ENCODE measurements at regions not wholly inside any gene's neighbourhood (a gene's known extent, or its start where the extent isn't known, plus 50 kb on each side); places are given as distances from the start of the nearest gene placed in this dataset.

- Mint-ChIP-seq H3K27me3 (peaks cover 2% of the 10 kb centered on the region), H3K27ac (no peak overlapping the region), H3K4me3 (no peak overlapping the region), H3K9me3 (no peaks in the 10 kb centered on the region), H3K4me1 (no peaks in the 10 kb centered on the region), H3K36me3 (ENCODE audit: low read depth) (no peaks in the 10 kb centered on the region)
- no peak for DNase-seq
- ChIA-PET POLR2A (no interaction called here), CTCF (no interaction called here)
These were observed 136.2 kb downstream of the NAV1 start for GRCh38 chr1:201675143-201675542.

GRCh38 chr1:201676197-201676596 is 137.3 kb downstream of the NAV1 start:
- H3K4me1 Mint-ChIP-seq, result no peaks in the 10 kb centered on the region
- H3K9me3 Mint-ChIP-seq, result no peaks in the 10 kb centered on the region
- no peak overlapping the region for H3K27ac Mint-ChIP-seq
- POLR2A ChIA-PET, result no interaction called here
- DNase-seq, result no peak
- no peak overlapping the region for H3K4me3 Mint-ChIP-seq
- H3K27me3 Mint-ChIP-seq, result peaks cover 2% of the 10 kb centered on the region
- CTCF ChIA-PET, result no interaction called here
- no peaks in the 10 kb centered on the region for H3K36me3 Mint-ChIP-seq (ENCODE audit: low read depth)

DNA sequence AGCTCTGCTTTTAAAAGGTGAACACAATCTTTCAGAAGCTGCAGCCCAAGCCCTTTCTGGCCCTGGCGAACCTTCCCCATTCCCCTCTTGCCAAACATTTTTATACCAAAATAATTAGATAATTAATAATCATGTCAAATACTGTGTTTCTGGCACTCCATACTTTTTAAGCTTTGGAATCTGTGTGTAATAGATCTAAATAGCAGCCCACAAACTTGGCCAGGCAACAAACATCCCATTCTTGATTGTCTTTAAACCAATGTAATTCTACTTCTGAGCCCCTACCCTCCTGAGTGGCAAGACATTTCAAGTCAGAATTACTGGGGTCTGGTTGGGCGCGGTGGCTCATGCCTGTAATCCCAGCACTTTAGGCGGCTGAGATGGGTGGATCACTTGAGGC is 137.7 kb downstream of the NAV1 start:
- Mint-ChIP-seq H3K4me1 (no peaks in the 10 kb centered on the region), H3K27ac (no peak overlapping the region), H3K27me3 (peaks cover 2% of the 10 kb centered on the region), H3K36me3 (ENCODE audit: low read depth) (no peaks in the 10 kb centered on the region), H3K4me3 (no peak overlapping the region), H3K9me3 (no peaks in the 10 kb centered on the region)
- CTCF ChIA-PET, result no interaction called here
- no peak for DNase-seq
- POLR2A ChIA-PET, result no interaction called here

DNA sequence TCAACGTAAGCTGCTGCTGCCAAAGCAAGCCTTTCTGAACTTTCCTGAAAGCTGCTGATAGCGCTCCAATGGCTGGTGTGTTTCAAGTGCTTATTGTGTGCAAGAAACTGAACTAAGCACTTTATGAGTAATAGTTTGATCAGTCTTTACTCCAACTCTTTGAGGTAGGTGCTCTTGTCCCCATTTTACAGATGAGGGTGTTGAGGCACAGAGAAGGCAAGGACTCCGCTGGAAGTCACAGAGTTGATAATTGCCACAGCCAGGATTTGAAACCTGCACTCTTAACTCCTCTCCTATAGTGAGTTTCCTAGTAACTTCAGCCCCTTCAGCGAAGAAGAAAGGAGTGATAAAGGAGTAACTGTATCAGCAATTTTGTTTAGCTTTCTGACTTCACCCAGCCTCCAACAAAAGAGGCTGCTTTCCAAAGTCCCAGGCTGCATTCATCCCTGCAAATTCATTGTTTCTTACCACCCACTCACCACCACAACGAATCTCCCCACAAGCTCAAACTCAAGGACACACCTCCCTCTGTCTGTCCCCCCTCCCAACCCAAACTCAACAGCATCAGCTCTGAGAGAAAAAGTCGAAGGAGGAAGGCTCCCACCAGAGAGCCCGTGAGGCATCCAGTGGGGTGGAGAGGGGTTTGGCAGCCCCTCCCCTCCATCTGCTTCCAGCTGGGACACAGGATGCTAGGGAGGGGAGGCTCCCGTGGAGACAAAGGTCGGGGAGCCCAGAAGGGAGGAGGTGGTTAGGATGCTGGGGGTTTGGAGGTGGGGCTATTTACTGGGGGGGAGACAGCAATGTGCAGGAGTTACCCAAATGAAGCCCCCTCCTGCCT is 139.6 kb downstream of the NAV1 start:
- Mint-ChIP-seq H3K9me3 (no peaks in the 10 kb centered on the region), H3K27ac (no peak overlapping the region), H3K4me3 (no peak overlapping the region), H3K4me1 (no peaks in the 10 kb centered on the region), H3K27me3 (no peaks in the 10 kb centered on the region), H3K36me3 (ENCODE audit: low read depth) (no peaks in the 10 kb centered on the region)
- DNase-seq, result no peak
- ChIA-PET CTCF (no interaction called here), POLR2A (no interaction called here)

DNA sequence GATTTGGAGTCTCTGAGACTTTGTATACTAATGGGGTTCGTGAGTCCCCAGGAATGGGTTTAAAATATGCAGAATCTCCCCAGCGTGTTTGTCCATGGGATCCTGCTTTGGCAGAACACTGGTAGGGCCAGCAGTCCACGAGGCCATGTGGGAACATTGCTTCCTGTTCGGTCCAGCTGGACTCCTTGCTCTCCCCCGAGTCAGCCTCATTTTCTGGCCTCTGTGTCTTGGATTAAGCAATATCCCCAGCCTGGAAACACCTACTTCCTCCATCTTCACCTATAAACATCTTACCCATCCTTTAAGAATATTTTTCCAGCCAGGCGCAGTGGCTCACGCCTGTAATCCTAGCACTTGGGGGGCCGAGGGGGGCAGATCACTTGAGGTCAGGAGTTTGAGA is 142.4 kb downstream of the NAV1 start:
- ChIA-PET POLR2A (no interaction called here), CTCF (no interaction called here)
- Mint-ChIP-seq H3K4me1 (no peaks in the 10 kb centered on the region), H3K27ac (no peak overlapping the region), H3K27me3 (peaks cover 3% of the 10 kb centered on the region), H3K4me3 (no peak overlapping the region), H3K36me3 (ENCODE audit: low read depth) (no peaks in the 10 kb centered on the region), H3K9me3 (no peaks in the 10 kb centered on the region)
- DNase-seq, result no peak

DNA sequence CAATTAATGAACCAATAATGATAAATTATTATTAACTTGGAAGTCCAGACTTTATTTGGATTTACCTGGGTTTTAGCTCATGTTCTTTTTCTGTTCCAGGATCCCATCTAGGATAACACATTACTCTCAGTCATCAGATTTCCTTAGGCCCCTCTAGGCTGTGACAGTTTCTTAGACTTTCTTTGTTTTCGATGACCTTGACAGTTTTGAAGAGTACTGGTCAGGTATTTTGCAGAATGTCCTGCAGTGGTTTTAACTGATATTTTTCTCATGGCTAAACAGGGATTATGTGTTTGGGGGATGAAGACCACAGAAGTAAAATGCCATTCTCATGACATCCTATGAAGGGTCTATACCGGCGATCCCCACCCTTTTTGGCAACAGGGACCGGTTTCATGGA is 144.0 kb downstream of the NAV1 start:
- Mint-ChIP-seq H3K4me1 (no peaks in the 10 kb centered on the region), H3K4me3 (no peak overlapping the region), H3K27me3 (peaks cover 7% of the 10 kb centered on the region), H3K9me3 (no peaks in the 10 kb centered on the region), H3K36me3 (ENCODE audit: low read depth) (no peaks in the 10 kb centered on the region), H3K27ac (no peak overlapping the region)
- ChIA-PET CTCF (no interaction called here), POLR2A (no interaction called here)
- DNase-seq, result no peak

DNA sequence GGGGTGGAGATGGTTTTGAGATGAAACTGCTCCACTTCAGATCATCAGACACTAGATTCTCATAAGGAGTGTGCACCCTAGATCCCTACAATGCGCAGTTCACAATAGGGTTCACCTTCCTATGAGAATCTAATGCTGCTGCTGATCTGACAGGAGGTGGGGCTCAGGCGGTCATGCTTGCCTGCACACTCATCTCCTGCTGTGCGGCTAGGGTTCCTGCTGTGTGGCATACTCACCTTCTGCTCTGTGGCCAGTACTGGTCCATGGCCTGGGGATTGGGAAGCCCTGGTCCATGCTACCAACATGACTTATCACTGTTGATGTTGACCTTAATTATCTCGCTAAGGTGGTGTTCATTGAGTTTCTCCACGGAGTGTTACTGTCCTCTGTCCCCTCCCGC is 144.5 kb downstream of the NAV1 start:
- Mint-ChIP-seq H3K27me3 (peaks cover 7% of the 10 kb centered on the region), H3K36me3 (ENCODE audit: low read depth) (no peaks in the 10 kb centered on the region), H3K27ac (no peak overlapping the region), H3K4me1 (no peaks in the 10 kb centered on the region), H3K4me3 (no peak overlapping the region), H3K9me3 (no peaks in the 10 kb centered on the region)
- no peak for DNase-seq
- ChIA-PET CTCF (no interaction called here), POLR2A (no interaction called here)

DNA sequence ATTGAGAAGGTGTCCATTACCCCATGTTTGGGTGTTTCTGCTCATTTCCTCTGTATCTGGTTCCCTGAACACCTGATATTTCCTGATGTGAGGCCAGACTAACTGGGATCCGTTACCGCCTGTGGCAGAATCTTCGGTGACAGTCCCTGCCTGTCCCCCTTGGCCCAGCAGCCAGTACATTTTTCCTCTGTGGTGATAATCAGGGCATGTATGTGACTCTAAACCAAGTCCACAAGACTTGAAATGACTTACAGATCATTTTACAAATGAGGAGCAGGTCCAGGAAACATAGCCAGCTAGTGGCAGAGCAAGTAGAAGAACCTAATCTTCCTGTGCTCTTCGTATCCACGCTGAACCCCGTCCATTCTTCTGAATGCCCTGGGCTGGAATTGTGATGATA is 143.5 kb upstream of the IPO9 start:
- H3K27ac Mint-ChIP-seq, result no peak overlapping the region
- no peaks in the 10 kb centered on the region for H3K9me3 Mint-ChIP-seq
- ChIA-PET CTCF (interaction anchor here (0.5 to 1.8 kb wide), 3 partner anchors 20 to 962 kb away, joined by 3 to 4 read pairs (median 3); no protein-coding TSS in a partner anchor), POLR2A (no interaction called here)
- H3K27me3 Mint-ChIP-seq, result peaks cover 7% of the 10 kb centered on the region
- H3K4me3 Mint-ChIP-seq, result no peak overlapping the region
- no peaks in the 10 kb centered on the region for H3K36me3 Mint-ChIP-seq (ENCODE audit: low read depth)
- H3K4me1 Mint-ChIP-seq, result no peaks in the 10 kb centered on the region
- DNase-seq, result no peak

DNA sequence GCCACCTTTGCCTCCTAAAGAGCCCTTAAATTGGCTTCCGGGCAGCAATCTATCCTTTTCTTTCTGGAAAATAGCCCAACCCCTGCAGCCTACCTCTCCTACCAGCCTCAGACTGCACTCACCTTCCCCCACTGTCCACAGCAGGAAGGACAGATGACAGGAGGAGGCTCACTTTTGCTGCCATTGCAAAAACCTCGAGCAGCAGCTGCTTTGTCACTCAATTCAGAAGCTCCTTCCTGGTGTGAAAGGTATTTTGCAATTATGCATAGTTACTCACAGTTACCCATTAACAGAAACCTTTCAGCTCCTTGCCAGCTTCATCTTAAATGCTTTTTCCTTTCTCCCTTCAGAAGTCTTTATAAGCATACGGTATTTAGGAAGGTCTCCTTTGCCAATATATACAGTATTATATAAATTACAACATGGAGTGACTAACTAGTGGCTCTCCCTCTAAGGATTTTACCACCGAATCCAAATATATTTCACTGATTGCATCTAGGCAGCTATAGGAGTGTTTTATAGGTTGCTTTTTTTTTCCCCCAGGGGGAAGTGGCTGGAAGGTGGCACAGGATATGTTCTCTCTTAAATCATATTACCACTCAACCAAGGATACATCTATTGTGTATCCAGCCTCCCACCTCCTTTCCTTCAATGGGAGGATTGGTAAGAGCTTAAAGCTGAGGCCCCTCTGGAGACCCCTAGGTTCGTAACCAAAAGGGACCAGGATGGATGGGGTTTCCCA is 142.1 kb upstream of the IPO9 start:
- Mint-ChIP-seq H3K27me3 (peaks cover 7% of the 10 kb centered on the region), H3K27ac (no peak overlapping the region), H3K36me3 (ENCODE audit: low read depth) (no peaks in the 10 kb centered on the region), H3K4me1 (no peaks in the 10 kb centered on the region), H3K9me3 (peaks cover 3% of the 10 kb centered on the region), H3K4me3 (no peak overlapping the region)
- POLR2A ChIA-PET, result no interaction called here
- no peak for DNase-seq
- CTCF ChIA-PET, result interaction anchor here (1.8 kb wide), 1 partner anchor 18 kb away, joined by 4 read pairs; no protein-coding TSS in a partner anchor

DNA sequence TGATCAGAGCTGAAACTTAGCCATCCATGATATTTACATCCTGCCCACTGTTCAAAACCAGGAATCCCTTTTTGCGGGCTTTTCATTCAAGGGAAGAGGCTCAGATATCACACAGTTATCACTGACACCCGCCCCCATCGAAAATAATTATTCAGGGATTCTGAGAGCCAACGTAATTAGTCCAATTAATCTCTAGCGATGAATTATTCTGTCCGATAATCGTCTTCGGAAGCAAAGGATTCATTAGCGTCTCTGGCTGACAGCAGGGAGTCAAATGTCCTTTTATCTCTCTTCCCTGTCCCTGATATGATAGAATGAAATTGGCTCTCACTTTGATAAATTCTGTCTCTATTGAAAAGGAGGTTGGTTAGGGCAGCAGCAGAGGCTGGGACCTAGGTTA is 140.4 kb upstream of the IPO9 start:
- no peaks in the 10 kb centered on the region for H3K36me3 Mint-ChIP-seq (ENCODE audit: low read depth)
- no peaks in the 10 kb centered on the region for H3K4me1 Mint-ChIP-seq
- no peak for DNase-seq
- ChIA-PET POLR2A (no interaction called here), CTCF (no interaction called here)
- H3K4me3 Mint-ChIP-seq, result no peak overlapping the region
- H3K27me3 Mint-ChIP-seq, result peaks cover 7% of the 10 kb centered on the region
- H3K27ac Mint-ChIP-seq, result no peak overlapping the region
- H3K9me3 Mint-ChIP-seq, result peaks cover 3% of the 10 kb centered on the region

DNA sequence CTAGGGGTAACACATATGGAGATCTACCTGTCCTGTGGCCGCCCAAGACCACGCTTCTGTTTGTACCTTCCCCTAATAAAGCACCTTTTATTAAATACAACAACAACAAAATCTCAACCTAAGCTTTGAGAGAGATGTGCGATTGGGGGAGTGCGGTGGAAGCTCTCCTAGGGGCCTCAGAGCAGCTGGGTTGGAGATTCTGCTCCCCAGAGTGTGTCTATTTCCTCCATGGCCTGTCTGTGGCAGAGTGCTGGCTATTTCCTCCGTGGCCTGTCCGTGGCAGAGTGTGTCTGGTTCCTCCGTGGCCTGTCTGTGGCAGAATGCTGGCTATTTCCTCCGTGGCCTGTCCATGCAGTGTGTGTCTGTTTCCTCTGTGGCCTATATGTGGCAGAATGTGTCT is 139.3 kb upstream of the IPO9 start:
- H3K4me3 Mint-ChIP-seq, result no peak overlapping the region
- DNase-seq, result no peak
- ChIA-PET CTCF (no interaction called here), POLR2A (no interaction called here)
- peaks cover 7% of the 10 kb centered on the region for H3K27me3 Mint-ChIP-seq
- no peaks in the 10 kb centered on the region for H3K36me3 Mint-ChIP-seq (ENCODE audit: low read depth)
- H3K4me1 Mint-ChIP-seq, result no peaks in the 10 kb centered on the region
- peaks cover 3% of the 10 kb centered on the region for H3K9me3 Mint-ChIP-seq
- no peak overlapping the region for H3K27ac Mint-ChIP-seq

DNA sequence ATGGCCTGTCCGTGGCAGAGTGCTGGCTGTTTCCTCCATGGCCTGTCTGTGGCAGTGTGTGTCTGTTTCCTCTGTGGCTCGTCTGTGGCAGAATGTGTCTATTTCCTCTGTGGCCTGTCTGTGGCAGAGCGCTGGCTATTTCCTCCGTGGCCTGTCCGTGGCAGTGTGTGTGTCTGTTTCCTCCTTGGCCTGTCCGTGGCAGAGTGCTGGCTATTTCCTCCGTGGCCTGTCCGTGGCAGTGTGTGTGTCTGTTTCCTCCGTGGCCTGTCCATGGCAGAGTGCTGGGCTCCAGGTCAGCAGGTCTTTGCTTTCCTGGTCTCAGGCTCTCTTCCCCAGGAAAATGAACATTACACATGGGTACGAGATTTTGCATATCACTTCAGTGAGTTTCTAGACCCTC is 138.4 kb upstream of the IPO9 start:
- H3K4me1 Mint-ChIP-seq, result no peaks in the 10 kb centered on the region
- H3K36me3 Mint-ChIP-seq (ENCODE audit: low read depth), result no peaks in the 10 kb centered on the region
- ChIA-PET CTCF (no interaction called here), POLR2A (no interaction called here)
- H3K27ac Mint-ChIP-seq, result no peak overlapping the region
- peaks cover 7% of the 10 kb centered on the region for H3K27me3 Mint-ChIP-seq
- peaks cover 3% of the 10 kb centered on the region for H3K9me3 Mint-ChIP-seq
- H3K4me3 Mint-ChIP-seq, result no peak overlapping the region
- DNase-seq, result no peak

DNA sequence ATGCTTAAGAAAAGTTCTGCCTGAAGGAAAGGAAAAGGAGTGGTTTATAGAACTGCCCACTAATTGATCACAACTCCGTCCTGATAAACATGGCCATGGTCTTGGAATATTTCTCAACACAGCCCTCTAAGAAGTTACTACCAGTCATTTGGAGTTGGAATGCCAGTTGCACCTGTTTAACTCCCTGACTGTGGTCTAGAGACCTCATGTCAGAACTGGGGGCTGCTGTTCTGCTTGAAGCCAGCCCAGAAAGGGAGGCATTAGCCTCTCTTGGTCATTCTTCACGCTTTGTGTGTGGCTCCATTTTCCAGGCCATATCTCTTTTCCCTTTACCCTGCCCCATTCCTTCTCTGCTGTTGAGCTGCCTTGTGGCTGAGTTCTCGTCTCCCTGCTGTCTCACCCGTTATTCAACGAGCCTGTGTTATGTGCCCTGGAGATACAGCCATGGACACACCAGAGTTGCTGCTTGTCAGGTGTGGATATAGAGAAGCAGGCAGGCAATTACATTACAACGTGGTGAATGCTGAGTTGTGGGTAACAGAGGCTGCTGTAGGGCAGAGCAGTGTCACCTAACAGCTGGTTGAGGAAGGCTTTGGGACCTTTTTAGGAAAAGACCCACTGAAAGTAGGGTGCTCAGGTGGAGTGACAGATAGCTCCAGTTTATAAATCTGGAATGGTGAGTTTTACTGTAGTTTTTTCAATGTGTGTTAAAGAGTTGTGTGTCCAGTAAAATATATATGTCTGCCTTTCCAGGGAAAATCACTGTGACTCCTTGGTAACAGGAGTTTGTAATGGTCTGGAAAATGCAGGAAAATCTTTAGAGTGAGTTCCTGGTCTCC is 137.0 kb upstream of the IPO9 start:
- Mint-ChIP-seq H3K27me3 (no peaks in the 10 kb centered on the region), H3K36me3 (ENCODE audit: low read depth) (no peaks in the 10 kb centered on the region), H3K27ac (no peak overlapping the region), H3K9me3 (peaks cover 3% of the 10 kb centered on the region), H3K4me1 (no peaks in the 10 kb centered on the region), H3K4me3 (no peak overlapping the region)
- no peak for DNase-seq
- CTCF ChIA-PET, result no interaction called here
- POLR2A ChIA-PET, result no interaction called here
